GM21576 (cell line): ENCODE measurements at regions not wholly inside any gene's neighbourhood (a gene's known extent, or its start where the extent isn't known, plus 50 kb on each side); places are given as distances from the start of the nearest gene placed in this dataset.
"Not testable (repeated sequence)": the region's sequence is repeated elsewhere in the genome, so short reads cannot be mapped to it uniquely, and the experiment has no call there.

ENCODE experiments used
- ATAC-seq: cut with Tn5 transposase; IDR thresholded peaks from one replicate; pipeline ENCODE4 v1.9.1; 2021; ENCODE audit warnings: mild to moderate bottlenecking, moderate library complexity; ENCODE audit not compliant: unreplicated experiment

GRCh38 chr1:815147-815922 is 108.4 kb upstream of the SAMD11 start:
- not testable (repeated sequence) for ATAC-seq

- ATAC-seq: not testable (repeated sequence)
These were observed 106.6 kb upstream of the SAMD11 start for GRCh38 chr1:817071-817599.

GRCh38 chr1:817658-818617 is 105.8 kb upstream of the SAMD11 start:
- ATAC-seq: not testable (repeated sequence)

- ATAC-seq: no peak
These were observed 105.0 kb upstream of the SAMD11 start for GRCh38 chr1:818618-819291.

GRCh38 chr1:820962-821361 is 102.8 kb upstream of the SAMD11 start:
- no peak for ATAC-seq

- ATAC-seq: peak; percentile 13
These were observed 96.9 kb upstream of the SAMD11 start for GRCh38 chr1:826808-827207.

- ATAC-seq: peak; percentile 73
These were observed 96.3 kb upstream of the SAMD11 start for GRCh38 chr1:827211-828063.

GRCh38 chr1:829324-829723 is 94.4 kb upstream of the SAMD11 start:
- ATAC-seq: not testable (repeated sequence)

- ATAC-seq: not testable (repeated sequence)
These were observed 93.8 kb upstream of the SAMD11 start for GRCh38 chr1:829932-830331.

GRCh38 chr1:830750-831149 is 93.0 kb upstream of the SAMD11 start:
- not testable (repeated sequence) for ATAC-seq

- no peak for ATAC-seq
These were observed 92.2 kb upstream of the SAMD11 start for GRCh38 chr1:831522-831921.

GRCh38 chr1:832136-832535 is 91.6 kb upstream of the SAMD11 start:
- ATAC-seq: no peak

- ATAC-seq: not testable (repeated sequence)
These were observed 90.5 kb upstream of the SAMD11 start for GRCh38 chr1:833226-833625.

- ATAC-seq: not testable (repeated sequence)
These were observed 88.2 kb upstream of the SAMD11 start for GRCh38 chr1:835509-835908.

- ATAC-seq: not testable (repeated sequence)
These were observed 86.1 kb upstream of the SAMD11 start for GRCh38 chr1:837601-838000.

GRCh38 chr1:838291-838690 is 85.4 kb upstream of the SAMD11 start:
- not testable (repeated sequence) for ATAC-seq

- not testable (repeated sequence) for ATAC-seq
These were observed 83.1 kb upstream of the SAMD11 start for GRCh38 chr1:840592-840991.

- ATAC-seq: not testable (repeated sequence)
These were observed 81.9 kb upstream of the SAMD11 start for GRCh38 chr1:841671-842425.

GRCh38 chr1:842799-843198 is 80.9 kb upstream of the SAMD11 start:
- ATAC-seq: not testable (repeated sequence)
